NCI-H1105 treated with DMSO at 0.1 percent for 48 hours (cell line): ENCODE measurements at regions not wholly inside any gene's neighbourhood (a gene's known extent, or its start where the extent isn't known, plus 50 kb on each side); places are given as distances from the start of the nearest gene placed in this dataset.

ENCODE experiments used
- DNase-seq: peaks from one replicate; lab custom pipeline; 2025; lab: John Stamatoyannopoulos, UW

- no peak for DNase-seq
Measured at GRCh38 chr2:240209493-240209892, 69.0 kb upstream of the OTOS start.

- no peak for DNase-seq
Measured at GRCh38 chr2:240210198-240210965, 69.9 kb upstream of the OTOS start.

- no peak for DNase-seq
Measured at GRCh38 chr2:240211096-240211495, 70.6 kb upstream of the OTOS start.

- no peak for DNase-seq
Measured at GRCh38 chr2:240211598-240212424, 71.4 kb upstream of the OTOS start.

- DNase-seq: no peak
Measured at GRCh38 chr2:240212425-240213225, 72.2 kb upstream of the OTOS start.

- DNase-seq: no peak
Measured at GRCh38 chr2:240213226-240213475, 72.7 kb upstream of the OTOS start.

- DNase-seq: no peak
Measured at GRCh38 chr2:240213476-240214421, 73.3 kb upstream of the OTOS start.

GRCh38 chr2:240214790-240215675 is 74.6 kb upstream of the OTOS start:
- DNase-seq: no peak

GRCh38 chr2:240215676-240216051 is 75.2 kb upstream of the OTOS start:
- DNase-seq: no peak

GRCh38 chr2:240216167-240216566 is 75.7 kb upstream of the OTOS start:
- DNase-seq: no peak

- no peak for DNase-seq
Measured at GRCh38 chr2:240217431-240218301, 77.2 kb upstream of the OTOS start.

GRCh38 chr2:240219208-240219890 is 78.9 kb upstream of the OTOS start:
- no peak for DNase-seq

- DNase-seq: no peak
Measured at GRCh38 chr2:240220371-240220770, 79.9 kb upstream of the OTOS start.

- no peak for DNase-seq
Measured at GRCh38 chr2:240223631-240224030, 83.2 kb upstream of the OTOS start.

- DNase-seq: no peak
Measured at GRCh38 chr2:240224676-240225075, 84.2 kb upstream of the OTOS start.

GRCh38 chr2:240225131-240225530 is 84.7 kb upstream of the OTOS start:
- DNase-seq: no peak

GRCh38 chr2:240225660-240226475 is 85.4 kb upstream of the OTOS start:
- DNase-seq: no peak
